ENCODE measurements at regions not wholly inside any gene's neighbourhood (a gene's known extent, or its start where the extent isn't known, plus 50 kb on each side); places are given as distances from the start of the nearest gene placed in this dataset.

DNA sequence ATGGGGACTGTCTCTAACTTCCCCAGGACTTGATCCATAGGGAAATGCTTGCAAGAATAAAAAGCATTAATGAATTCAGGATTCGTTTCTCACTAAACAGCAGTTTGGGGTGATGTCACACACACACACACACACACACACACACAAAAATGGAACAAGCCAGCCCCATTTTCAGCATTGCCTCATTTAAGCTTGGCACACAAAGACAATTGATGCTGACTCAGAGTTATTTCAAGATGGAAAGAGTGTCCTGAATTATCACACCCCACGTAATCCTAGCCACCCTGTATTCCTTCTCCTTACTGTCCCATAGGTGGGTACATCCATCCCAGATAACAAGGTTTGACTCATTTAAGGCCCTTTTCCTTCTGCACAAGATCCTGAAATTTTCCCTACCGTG is 345.1 kb upstream of the HS3ST1 start:
- H3K4me1 ChIP-seq (ENCODE audit: insufficient read depth), result no peaks in the 10 kb centered on the region
- no peak overlapping the region for H3K27ac ChIP-seq (ENCODE audit: low read depth)
- no peaks in the 10 kb centered on the region for H3K9me2 ChIP-seq (ENCODE audit: insufficient read depth)
- no peak overlapping the region for H3K4me3 ChIP-seq
- DNase-seq (ENCODE audit: low spot score), result no peak
- H4K20me1 ChIP-seq (replicated peaks; ENCODE audit: insufficient read depth), result no peaks in the 10 kb centered on the region
- H3K4me3 Mint-ChIP-seq, result no peak overlapping the region
- H2AFZ ChIP-seq, result no peak overlapping the region
- H3K27me3 Mint-ChIP-seq (ENCODE audit: insufficient read depth, low read depth, poor library complexity), result no peaks in the 10 kb centered on the region
- H3K36me3 ChIP-seq (ENCODE audit: insufficient read depth), result no peaks in the 10 kb centered on the region
- H3K4me2 ChIP-seq, result no peak overlapping the region
- no peaks in the 10 kb centered on the region for H3K27me3 ChIP-seq (ENCODE audit: insufficient read depth)
- peaks cover 4% of the 10 kb centered on the region; the same call in 1 of the 3 replicates for H3K36me3 Mint-ChIP-seq (ENCODE audit: low read depth)
- peaks cover 9% of the 10 kb centered on the region; the same call in 2 of the 3 replicates for H3K9me3 Mint-ChIP-seq
- TF ChIP-seq JUNB (IDR thresholded peaks at IDR 0.05; ENCODE audit: unreplicated experiment), result no peak
- no peak for TF ChIP-seq ZNF114 (CRISPR knock-in tag; IDR thresholded peaks at IDR 0.05)
- H3K27ac Mint-ChIP-seq, result no peak overlapping the region
- no peak for ATAC-seq
- no peaks in the 10 kb centered on the region for H3K79me2 ChIP-seq (replicated peaks; ENCODE audit: insufficient read depth)
- no peaks in the 10 kb centered on the region for H3K4me1 Mint-ChIP-seq
- H3F3A ChIP-seq (replicated peaks; ENCODE audit: low read depth), result no peaks in the 10 kb centered on the region

GRCh38 chr4:11769434-11769833 is 340.7 kb upstream of the HS3ST1 start:
- no peak overlapping the region for H3K4me2 ChIP-seq
- H3K36me3 ChIP-seq (ENCODE audit: insufficient read depth), result no peaks in the 10 kb centered on the region
- H3K79me2 ChIP-seq (replicated peaks; ENCODE audit: insufficient read depth), result no peaks in the 10 kb centered on the region
- no peaks in the 10 kb centered on the region for H3K27me3 Mint-ChIP-seq (ENCODE audit: insufficient read depth, low read depth, poor library complexity)
- DNase-seq (ENCODE audit: low spot score) (no peak), ATAC-seq (no peak)
- H3K4me3 Mint-ChIP-seq, result no peak overlapping the region
- no peak overlapping the region for H3K4me3 ChIP-seq
- 0 out of 2 replicates have a peak overlapping the region, but pooled peaks have one; percentile 19 for H3K27ac Mint-ChIP-seq
- H3K27ac ChIP-seq (ENCODE audit: low read depth), result no peak overlapping the region
- H3K4me1 Mint-ChIP-seq, result no peaks in the 10 kb centered on the region
- no peaks in the 10 kb centered on the region for H3K4me1 ChIP-seq (ENCODE audit: insufficient read depth)
- peaks cover 9% of the 10 kb centered on the region; the same call in 2 of the 3 replicates for H3K9me3 Mint-ChIP-seq
- H3F3A ChIP-seq (replicated peaks; ENCODE audit: low read depth), result no peaks in the 10 kb centered on the region
- no peaks in the 10 kb centered on the region for H4K20me1 ChIP-seq (replicated peaks; ENCODE audit: insufficient read depth)
- no peak overlapping the region for H2AFZ ChIP-seq
- no peaks in the 10 kb centered on the region for H3K9me2 ChIP-seq (ENCODE audit: insufficient read depth)
- H3K36me3 Mint-ChIP-seq (ENCODE audit: low read depth), result peaks cover 4% of the 10 kb centered on the region; the same call in 1 of the 3 replicates
- no peaks in the 10 kb centered on the region for H3K27me3 ChIP-seq (ENCODE audit: insufficient read depth)
- TF ChIP-seq CREB1 (CRISPR knock-in tag; IDR thresholded peaks at IDR 0.05; ENCODE audit: low read depth) (no peak), ZNF114 (CRISPR knock-in tag; IDR thresholded peaks at IDR 0.05) (no peak), STAT1 (IDR thresholded peaks at IDR 0.05; ENCODE audit: unreplicated experiment) (no peak), EZH2 (IDR thresholded peaks at IDR 0.05; ENCODE audit: low read depth, unreplicated experiment) (no peak), JUNB (IDR thresholded peaks at IDR 0.05; ENCODE audit: unreplicated experiment) (no peak), POLR2AphosphoS5 (IDR thresholded peaks at IDR 0.05; ENCODE audit: low read depth) (no peak), ZNF331 (CRISPR knock-in tag; IDR thresholded peaks at IDR 0.05; ENCODE audit: low read depth) (no peak), NANOG (IDR thresholded peaks at IDR 0.05; ENCODE audit: borderline replicate concordance) (no peak), EZH2phosphoT487 (IDR thresholded peaks at IDR 0.05; ENCODE audit: unreplicated experiment) (no peak)
- TF ChIP-seq, protein P1, sequence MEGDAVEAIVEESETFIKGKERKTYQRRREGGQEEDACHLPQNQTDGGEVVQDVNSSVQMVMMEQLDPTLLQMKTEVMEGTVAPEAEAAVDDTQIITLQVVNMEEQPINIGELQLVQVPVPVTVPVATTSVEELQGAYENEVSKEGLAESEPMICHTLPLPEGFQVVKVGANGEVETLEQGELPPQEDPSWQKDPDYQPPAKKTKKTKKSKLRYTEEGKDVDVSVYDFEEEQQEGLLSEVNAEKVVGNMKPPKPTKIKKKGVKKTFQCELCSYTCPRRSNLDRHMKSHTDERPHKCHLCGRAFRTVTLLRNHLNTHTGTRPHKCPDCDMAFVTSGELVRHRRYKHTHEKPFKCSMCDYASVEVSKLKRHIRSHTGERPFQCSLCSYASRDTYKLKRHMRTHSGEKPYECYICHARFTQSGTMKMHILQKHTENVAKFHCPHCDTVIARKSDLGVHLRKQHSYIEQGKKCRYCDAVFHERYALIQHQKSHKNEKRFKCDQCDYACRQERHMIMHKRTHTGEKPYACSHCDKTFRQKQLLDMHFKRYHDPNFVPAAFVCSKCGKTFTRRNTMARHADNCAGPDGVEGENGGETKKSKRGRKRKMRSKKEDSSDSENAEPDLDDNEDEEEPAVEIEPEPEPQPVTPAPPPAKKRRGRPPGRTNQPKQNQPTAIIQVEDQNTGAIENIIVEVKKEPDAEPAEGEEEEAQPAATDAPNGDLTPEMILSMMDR (conservative IDR thresholded peaks at IDR 0.05; ENCODE audit: low read depth in 2 of 2), result no peak
- TF ChIP-seq, protein P2, sequence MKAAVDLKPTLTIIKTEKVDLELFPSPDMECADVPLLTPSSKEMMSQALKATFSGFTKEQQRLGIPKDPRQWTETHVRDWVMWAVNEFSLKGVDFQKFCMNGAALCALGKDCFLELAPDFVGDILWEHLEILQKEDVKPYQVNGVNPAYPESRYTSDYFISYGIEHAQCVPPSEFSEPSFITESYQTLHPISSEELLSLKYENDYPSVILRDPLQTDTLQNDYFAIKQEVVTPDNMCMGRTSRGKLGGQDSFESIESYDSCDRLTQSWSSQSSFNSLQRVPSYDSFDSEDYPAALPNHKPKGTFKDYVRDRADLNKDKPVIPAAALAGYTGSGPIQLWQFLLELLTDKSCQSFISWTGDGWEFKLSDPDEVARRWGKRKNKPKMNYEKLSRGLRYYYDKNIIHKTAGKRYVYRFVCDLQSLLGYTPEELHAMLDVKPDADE (IDR thresholded peaks at IDR 0.05), result no peak
- TF ChIP-seq, protein P3, sequence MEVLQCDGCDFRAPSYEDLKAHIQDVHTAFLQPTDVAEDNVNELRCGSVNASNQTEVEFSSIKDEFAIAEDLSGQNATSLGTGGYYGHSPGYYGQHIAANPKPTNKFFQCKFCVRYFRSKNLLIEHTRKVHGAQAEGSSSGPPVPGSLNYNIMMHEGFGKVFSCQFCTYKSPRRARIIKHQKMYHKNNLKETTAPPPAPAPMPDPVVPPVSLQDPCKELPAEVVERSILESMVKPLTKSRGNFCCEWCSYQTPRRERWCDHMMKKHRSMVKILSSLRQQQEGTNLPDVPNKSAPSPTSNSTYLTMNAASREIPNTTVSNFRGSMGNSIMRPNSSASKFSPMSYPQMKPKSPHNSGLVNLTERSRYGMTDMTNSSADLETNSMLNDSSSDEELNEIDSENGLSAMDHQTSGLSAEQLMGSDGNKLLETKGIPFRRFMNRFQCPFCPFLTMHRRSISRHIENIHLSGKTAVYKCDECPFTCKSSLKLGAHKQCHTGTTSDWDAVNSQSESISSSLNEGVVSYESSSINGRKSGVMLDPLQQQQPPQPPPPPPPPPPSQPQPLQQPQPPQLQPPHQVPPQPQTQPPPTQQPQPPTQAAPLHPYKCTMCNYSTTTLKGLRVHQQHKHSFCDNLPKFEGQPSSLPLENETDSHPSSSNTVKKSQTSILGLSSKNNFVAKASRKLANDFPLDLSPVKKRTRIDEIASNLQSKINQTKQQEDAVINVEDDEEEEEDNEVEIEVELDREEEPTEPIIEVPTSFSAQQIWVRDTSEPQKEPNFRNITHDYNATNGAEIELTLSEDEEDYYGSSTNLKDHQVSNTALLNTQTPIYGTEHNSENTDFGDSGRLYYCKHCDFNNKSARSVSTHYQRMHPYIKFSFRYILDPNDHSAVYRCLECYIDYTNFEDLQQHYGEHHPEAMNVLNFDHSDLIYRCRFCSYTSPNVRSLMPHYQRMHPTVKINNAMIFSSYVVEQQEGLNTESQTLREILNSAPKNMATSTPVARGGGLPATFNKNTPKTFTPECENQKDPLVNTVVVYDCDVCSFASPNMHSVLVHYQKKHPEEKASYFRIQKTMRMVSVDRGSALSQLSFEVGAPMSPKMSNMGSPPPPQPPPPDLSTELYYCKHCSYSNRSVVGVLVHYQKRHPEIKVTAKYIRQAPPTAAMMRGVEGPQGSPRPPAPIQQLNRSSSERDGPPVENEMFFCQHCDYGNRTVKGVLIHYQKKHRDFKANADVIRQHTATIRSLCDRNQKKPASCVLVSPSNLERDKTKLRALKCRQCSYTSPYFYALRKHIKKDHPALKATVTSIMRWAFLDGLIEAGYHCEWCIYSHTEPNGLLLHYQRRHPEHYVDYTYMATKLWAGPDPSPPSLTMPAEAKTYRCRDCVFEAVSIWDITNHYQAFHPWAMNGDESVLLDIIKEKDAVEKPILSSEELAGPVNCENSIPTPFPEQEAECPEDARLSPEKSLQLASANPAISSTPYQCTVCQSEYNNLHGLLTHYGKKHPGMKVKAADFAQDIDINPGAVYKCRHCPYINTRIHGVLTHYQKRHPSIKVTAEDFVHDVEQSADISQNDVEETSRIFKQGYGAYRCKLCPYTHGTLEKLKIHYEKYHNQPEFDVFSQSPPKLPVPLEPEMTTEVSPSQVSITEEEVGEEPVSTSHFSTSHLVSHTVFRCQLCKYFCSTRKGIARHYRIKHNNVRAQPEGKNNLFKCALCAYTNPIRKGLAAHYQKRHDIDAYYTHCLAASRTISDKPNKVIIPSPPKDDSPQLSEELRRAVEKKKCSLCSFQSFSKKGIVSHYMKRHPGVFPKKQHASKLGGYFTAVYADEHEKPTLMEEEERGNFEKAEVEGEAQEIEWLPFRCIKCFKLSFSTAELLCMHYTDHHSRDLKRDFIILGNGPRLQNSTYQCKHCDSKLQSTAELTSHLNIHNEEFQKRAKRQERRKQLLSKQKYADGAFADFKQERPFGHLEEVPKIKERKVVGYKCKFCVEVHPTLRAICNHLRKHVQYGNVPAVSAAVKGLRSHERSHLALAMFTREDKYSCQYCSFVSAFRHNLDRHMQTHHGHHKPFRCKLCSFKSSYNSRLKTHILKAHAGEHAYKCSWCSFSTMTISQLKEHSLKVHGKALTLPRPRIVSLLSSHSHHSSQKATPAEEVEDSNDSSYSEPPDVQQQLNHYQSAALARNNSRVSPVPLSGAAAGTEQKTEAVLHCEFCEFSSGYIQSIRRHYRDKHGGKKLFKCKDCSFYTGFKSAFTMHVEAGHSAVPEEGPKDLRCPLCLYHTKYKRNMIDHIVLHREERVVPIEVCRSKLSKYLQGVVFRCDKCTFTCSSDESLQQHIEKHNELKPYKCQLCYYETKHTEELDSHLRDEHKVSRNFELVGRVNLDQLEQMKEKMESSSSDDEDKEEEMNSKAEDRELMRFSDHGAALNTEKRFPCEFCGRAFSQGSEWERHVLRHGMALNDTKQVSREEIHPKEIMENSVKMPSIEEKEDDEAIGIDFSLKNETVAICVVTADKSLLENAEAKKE (CRISPR knock-in tag; IDR thresholded peaks at IDR 0.05), result no peak
